HFF-Myc (cell line): ENCODE measurements at regions not wholly inside any gene's neighbourhood (a gene's known extent, or its start where the extent isn't known, plus 50 kb on each side); places are given as distances from the start of the nearest gene placed in this dataset.

Source experiments
- DNase-seq: peaks from one replicate; pipeline ENCODE4 v3.0.0-alpha.2; 2011; ENCODE audit warnings: low read depth; ENCODE audit errors: extremely low read depth
- H3K4me3 ChIP-seq: replicated peaks from 2 replicates; pipeline ENCODE4 v1.5.1; 2011; ENCODE audit warnings: low read depth, mild to moderate bottlenecking, control low read depth, low read length
- TF ChIP-seq, protein P1 (sequence below): IDR thresholded peaks from 2 replicates; pipeline ENCODE4 v1.5.1; 2012; ENCODE audit warnings: mild to moderate bottlenecking, low read depth, low read length, control low read depth; ENCODE audit errors: missing control alignments

DNA sequence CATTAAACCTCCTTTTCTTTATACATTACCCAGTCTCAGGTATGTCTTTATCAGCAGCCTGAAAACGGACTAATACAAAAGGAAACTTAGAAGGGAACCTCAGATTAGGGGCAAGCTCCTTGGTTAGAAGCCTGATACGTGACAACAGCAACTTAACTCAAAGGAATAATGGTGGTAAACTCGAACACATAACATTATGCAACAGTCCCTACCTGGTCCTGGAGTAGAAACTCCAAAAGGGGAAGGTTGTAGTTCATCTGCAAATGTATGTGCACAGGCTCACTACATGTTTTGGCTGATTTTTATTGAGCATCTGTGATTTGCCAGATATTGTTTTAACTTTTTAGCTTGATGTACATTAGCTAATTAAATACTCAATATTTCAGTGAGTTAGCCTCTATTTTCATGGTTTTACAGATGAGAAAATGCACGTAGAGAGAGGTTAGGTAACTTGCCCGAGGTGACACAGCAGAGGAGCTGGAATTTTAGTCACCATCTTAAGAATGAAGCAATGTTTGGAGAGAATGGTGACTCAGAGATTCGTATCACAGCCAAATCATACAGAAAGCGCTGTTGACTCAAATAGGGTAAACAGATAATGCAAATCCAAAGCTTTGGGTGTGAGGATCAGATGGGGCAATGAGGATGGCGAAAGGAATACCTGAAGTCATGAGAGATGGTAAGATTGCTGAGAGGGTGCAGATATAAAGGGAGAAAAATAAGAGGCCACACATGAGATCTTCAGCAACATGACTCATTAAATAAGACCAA is 194.9 kb upstream of the RBFOX1 start:
- no peak overlapping the region for H3K4me3 ChIP-seq
- no peak for DNase-seq
- TF ChIP-seq, protein P1, sequence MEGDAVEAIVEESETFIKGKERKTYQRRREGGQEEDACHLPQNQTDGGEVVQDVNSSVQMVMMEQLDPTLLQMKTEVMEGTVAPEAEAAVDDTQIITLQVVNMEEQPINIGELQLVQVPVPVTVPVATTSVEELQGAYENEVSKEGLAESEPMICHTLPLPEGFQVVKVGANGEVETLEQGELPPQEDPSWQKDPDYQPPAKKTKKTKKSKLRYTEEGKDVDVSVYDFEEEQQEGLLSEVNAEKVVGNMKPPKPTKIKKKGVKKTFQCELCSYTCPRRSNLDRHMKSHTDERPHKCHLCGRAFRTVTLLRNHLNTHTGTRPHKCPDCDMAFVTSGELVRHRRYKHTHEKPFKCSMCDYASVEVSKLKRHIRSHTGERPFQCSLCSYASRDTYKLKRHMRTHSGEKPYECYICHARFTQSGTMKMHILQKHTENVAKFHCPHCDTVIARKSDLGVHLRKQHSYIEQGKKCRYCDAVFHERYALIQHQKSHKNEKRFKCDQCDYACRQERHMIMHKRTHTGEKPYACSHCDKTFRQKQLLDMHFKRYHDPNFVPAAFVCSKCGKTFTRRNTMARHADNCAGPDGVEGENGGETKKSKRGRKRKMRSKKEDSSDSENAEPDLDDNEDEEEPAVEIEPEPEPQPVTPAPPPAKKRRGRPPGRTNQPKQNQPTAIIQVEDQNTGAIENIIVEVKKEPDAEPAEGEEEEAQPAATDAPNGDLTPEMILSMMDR = no peak

DNA sequence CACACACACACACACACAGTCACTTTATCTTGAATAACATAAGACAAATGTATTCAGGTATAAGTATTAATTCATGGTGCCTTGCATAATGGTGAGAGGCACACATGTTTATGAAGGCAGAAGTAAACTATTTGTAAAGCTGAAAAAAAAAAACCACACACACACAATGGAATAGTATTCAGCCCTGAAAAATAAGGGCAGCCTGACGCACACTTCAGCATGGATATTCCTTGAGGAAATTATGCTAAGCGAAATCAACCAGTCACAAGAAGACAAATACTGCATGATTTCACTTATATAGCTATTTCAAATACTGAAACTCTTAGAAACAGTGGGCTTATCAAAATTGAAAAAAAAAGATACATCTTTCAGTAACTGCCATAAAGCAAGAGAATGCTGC is 200.2 kb upstream of the RBFOX1 start:
- no peak for DNase-seq
- TF ChIP-seq, protein P1 = no peak
- H3K4me3 ChIP-seq = no peak overlapping the region

DNA sequence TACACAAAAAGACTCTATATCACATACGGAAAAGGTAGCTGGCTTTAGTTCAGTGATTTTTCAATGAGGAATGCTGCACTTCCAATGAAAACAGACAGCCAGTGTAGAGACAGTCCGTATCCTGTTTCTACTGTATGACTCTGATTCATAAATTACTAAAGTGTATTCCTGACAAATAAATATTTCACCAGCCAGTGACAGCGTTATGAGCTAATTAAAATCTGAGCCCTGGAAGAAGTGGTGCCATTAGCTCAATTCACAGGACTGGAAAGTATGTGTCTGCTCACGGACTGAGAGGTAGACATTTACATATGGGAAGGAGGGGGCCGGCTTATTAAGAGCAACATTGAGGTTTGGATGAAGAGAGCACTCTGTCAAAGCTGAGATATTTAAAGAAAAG is 207.9 kb upstream of the RBFOX1 start:
- TF ChIP-seq, protein P1 = no peak
- no peak for DNase-seq
- H3K4me3 ChIP-seq = no peak overlapping the region

DNA sequence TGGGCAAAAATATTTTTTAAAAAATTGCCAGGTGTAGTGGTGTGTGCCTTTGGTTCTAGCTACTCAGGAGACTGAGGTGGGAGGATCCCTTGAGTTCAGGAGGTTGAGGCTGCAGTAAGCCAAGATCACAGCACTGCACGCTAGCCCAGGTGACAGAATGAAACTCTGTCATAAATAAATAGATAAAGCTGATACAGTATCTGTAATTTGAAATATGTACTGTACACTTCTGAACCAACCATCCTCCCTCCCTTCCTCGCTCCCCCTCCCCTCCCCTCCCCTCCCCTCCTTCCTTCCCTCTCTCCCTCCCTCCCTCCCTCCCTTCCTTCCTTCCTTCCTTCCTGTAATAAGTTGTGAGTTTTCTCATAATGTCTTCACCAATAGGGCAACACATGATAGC is 208.4 kb upstream of the RBFOX1 start:
- no peak for DNase-seq
- H3K4me3 ChIP-seq = no peak overlapping the region
- TF ChIP-seq, protein P1 = no peak

DNA sequence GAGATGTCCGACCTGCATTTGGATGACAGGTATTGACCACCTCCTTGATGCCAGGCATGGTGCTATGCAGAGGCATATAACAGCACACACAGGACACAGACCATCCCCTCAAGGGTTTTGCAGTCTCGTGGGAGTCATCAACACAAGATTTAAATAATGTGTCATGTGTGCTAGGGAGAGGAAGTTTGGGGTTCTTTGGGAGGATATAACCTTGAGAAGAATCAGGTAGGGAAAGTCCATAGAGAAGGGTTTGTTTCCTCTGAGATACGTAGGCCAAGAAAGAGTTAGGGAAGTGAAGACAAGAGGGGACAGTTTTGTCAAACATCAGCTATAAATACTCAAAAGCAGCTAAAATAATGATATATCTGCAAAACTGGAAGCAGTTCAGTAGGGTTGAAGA is 215.9 kb upstream of the RBFOX1 start:
- TF ChIP-seq, protein P1 = no peak
- no peak for DNase-seq
- H3K4me3 ChIP-seq = no peak overlapping the region

DNA sequence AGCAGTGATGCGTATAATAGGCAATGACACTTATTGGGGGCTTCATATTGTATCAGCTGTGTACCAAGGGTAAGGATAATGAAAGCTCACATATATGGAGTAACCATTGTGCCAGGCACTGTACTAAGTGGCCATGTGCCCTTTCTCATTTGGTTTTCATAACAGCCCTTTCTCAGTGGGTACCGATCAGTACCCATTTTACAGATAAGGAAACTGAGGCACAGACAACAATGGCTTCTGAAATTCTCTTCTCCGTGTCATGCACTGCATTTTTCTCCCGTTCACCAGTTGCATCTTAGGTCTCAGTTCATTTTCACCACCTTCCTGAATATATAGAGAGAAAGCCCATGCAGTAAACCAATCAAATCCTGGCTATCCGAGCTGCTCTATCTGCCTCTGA is 216.7 kb upstream of the RBFOX1 start:
- TF ChIP-seq, protein P1 = no peak
- H3K4me3 ChIP-seq = no peak overlapping the region
- no peak for DNase-seq

DNA sequence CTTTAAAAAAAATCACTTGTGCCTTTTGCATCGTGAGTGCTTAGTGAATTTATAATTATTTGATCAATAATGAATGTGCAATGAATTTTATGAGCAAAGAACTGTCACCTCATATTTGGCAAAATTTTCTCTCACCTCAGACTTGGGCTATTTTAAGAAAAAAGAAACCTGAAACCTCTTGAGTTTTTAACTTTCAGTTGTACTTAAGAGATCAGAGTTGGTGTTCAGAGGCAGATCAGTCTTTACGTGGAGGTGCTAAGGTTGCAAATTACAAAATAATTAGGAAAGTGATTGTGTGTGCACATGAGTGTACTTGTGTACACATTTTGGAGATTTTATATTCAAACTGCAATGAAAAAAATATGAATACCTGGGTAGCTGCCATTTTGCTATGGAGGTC is 218.7 kb upstream of the RBFOX1 start:
- DNase-seq = no peak
- H3K4me3 ChIP-seq = no peak overlapping the region
- TF ChIP-seq, protein P1 = no peak
